GM12872 (cell line): ENCODE measurements at regions not wholly inside any gene's neighbourhood (a gene's known extent, or its start where the extent isn't known, plus 50 kb on each side); places are given as distances from the start of the nearest gene placed in this dataset.

Source experiments
- CTCF ChIP-seq: IDR thresholded peaks from 3 replicates; pipeline ENCODE4 v1.5.1; 2011; ENCODE audit warnings: low read depth, mild to moderate bottlenecking, low read length, moderate library complexity; ENCODE audit not compliant: insufficient read depth

- TF ChIP-seq CTCF, result no peak
Measured at GRCh38 chr3:21326704-21327475, 424.1 kb downstream of the ZNF385D start.

- TF ChIP-seq CTCF, result no peak
Measured at GRCh38 chr3:21314688-21315087, 436.3 kb downstream of the ZNF385D start.

GRCh38 chr3:21310891-21311290, 440.1 kb downstream of the ZNF385D start:
- no peak for TF ChIP-seq CTCF

- no peak for TF ChIP-seq CTCF
Measured at GRCh38 chr3:21310161-21310560, 440.8 kb downstream of the ZNF385D start.

DNA sequence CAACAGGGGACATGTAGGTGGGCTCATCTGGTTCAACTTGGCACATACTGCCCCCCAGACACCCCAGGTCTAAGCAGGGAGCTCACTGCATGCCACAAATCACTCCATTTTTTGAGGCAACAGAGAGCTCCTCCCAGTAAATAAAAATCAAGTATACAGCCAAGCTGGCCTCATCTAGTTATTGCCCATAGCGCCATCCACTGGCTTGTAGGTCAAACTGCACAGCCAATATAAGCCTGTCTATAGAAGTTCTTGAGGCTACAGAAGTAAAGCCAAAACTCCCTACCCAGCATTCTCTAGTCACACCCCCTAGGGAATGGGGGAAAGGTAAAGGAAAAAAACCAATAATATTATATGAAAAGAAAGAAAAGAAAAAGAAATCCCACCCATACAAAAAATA, 453.7 kb downstream of the ZNF385D start:
- no peak for TF ChIP-seq CTCF

- TF ChIP-seq CTCF, result no peak
Measured at GRCh38 chr3:21294768-21295167, 456.2 kb downstream of the ZNF385D start.

DNA sequence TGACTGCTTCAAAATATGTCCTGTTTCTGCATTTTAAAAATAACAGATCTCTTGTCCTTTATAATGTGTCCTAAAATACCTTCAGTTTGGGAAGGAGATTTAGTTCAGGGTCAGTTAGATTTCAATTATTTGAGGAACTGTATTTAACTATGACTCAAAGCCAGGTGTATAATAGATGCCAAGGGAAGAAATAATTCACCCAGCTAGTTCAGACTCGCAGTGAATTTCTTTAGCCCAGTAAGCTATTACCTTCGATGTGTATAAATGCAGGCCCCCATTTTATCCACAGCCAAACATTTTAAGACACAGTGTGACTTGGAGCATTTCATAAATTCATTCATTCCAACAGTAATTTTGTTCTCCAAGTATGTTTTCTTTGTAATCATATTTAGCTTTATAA, 458.0 kb downstream of the ZNF385D start:
- TF ChIP-seq CTCF, result no peak
